RWPE1 (cell line): ENCODE measurements at regions not wholly inside any gene's neighbourhood (a gene's known extent, or its start where the extent isn't known, plus 50 kb on each side); places are given as distances from the start of the nearest gene placed in this dataset.

Experiments used
- CTCF ChIA-PET: fragments of 350-600 bp; sonication (Branson Sonifier 250); formaldehyde crosslinking; extraction: SDS; loops from one replicate; lab custom pipeline; 2021; lab: Yijun Ruan, JAX
- POLR2A ChIA-PET: fragments of 400-600 bp; formaldehyde crosslinking; extraction: SDS; loops from one replicate; lab custom pipeline; 2020; ENCODE audit warnings: antibody characterized with exemption; ENCODE audit not compliant: low non-redundant PET; lab: Yijun Ruan, JAX
- DNase-seq: peaks from one replicate; pipeline ENCODE4 v3.0.0; 2012; ENCODE audit warnings: low spot score
- H3K27ac ChIP-seq: fragments of 450-650 bp; 2 replicates; pipeline ENCODE4 v1.5.1; 2017
- CTCF ChIP-seq: fragments of 450-650 bp; conservative IDR thresholded peaks from 2 replicates; pipeline ENCODE4 v1.5.1; 2017; ENCODE audit warnings: low read depth, mild to moderate bottlenecking

GRCh38 chr16:65274566-65274965 lies 152.7 kb upstream of the CDH11 start:
- ChIA-PET POLR2A (no interaction called here), CTCF (no interaction called here)
- no peak for DNase-seq
- H3K27ac ChIP-seq = no peak overlapping the region
- TF ChIP-seq CTCF = no peak

- no peak for TF ChIP-seq CTCF
- ChIA-PET POLR2A (no interaction called here), CTCF (interaction anchor here (0.6 kb wide), 2 partner anchors 14 to 16 kb away, joined by 3 read pairs; no protein-coding TSS in a partner anchor)
- H3K27ac ChIP-seq = no peak overlapping the region
- no peak for DNase-seq
These were observed 151.0 kb upstream of the CDH11 start for GRCh38 chr16:65272699-65273414.

DNA sequence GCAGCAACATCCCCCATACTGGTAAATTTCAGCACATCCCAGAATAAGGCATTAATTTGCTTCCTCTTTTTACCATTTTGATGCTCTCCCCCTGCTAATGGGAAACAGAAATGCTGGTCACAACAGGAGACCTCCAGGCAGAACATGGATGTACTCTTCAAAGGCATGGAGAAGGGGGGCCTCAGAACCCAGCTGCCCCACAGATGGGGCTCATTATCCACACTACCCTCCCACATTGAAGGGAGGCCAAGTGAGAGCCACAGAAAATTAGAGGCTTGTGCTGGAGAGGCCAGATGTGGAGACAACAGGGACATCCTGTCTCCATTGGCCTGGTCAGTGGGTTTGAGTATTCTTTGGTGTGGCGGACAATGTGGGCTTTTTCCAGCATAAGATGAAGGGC lies 150.1 kb upstream of the CDH11 start:
- POLR2A ChIA-PET = no interaction called here
- CTCF ChIA-PET = no interaction called here
- no peak for TF ChIP-seq CTCF
- no peak overlapping the region for H3K27ac ChIP-seq
- no peak for DNase-seq

GRCh38 chr16:65268331-65268730 lies 146.5 kb upstream of the CDH11 start:
- no peak for TF ChIP-seq CTCF
- no peak for DNase-seq
- POLR2A ChIA-PET = no interaction called here
- H3K27ac ChIP-seq = no peak overlapping the region
- CTCF ChIA-PET = interaction anchor here (0.8 kb wide), 1 partner anchor 10 kb away, joined by 3 read pairs; no protein-coding TSS in a partner anchor

DNA sequence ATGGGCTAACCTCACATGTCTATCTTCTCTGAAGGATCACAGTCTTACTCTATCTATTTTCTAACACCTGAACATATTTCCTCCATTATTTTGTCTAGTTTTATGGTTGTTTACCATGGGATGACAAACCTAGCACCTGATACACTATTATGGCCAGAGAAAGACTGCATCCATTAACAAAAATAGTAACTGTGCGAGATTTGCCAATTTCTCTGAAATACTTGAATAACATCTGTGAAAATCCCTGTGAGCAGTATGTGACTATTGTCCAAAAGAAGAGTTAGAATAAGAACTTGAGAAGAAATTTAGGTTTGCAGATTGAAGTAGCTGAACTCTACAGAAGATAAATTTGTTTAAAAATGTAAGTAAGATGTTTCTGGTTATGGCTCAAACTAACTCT lies 142.0 kb upstream of the CDH11 start:
- no peak overlapping the region for H3K27ac ChIP-seq
- ChIA-PET CTCF (no interaction called here), POLR2A (no interaction called here)
- TF ChIP-seq CTCF = no peak
- DNase-seq = no peak

DNA sequence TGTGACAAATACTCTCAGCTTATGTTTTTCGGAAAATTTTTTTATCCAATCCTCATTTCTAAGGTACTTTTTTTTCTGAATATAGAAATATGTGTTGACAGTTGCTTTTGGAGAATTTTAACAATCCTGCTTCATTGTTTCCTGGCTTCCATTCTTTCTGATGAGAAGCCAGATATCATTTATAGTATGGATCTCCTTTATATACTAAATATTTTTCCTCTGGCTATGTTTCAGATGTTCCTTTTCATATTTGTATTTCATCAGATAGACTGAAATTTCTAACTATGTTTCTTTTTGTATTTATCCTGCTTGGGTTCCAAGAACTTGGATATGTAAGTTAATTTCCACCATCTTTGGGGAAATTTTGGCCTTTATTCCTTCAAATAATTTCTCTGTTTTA lies 138.9 kb upstream of the CDH11 start:
- POLR2A ChIA-PET = no interaction called here
- CTCF ChIA-PET = interaction anchor here (0.5 kb wide), 1 partner anchor 110 kb away, joined by 3 read pairs; no protein-coding TSS in a partner anchor
- TF ChIP-seq CTCF = no peak
- H3K27ac ChIP-seq = no peak overlapping the region
- DNase-seq = no peak
